ENCODE measurements at regions not wholly inside any gene's neighbourhood (a gene's known extent, or its start where the extent isn't known, plus 50 kb on each side); places are given as distances from the start of the nearest gene placed in this dataset.

- H4K20me1 ChIP-seq (ENCODE audit: insufficient read depth, low read length): no peaks in the 10 kb centered on the region
- H3K4me3 ChIP-seq (ENCODE audit: insufficient read depth, low read length): no peak overlapping the region
- H3K9me3 ChIP-seq (ENCODE audit: low read depth, low read length): no peaks in the 10 kb centered on the region
- TF ChIP-seq CTCF (IDR thresholded peaks at IDR 0.05; ENCODE audit: extremely low read depth, low read depth, low read length): no peak
- no peak for DNase-seq (ENCODE audit: insufficient read length, low spot score, missing footprints)
- no peaks in the 10 kb centered on the region for H3K27me3 ChIP-seq (ENCODE audit: insufficient read depth, low read length)
- no peaks in the 10 kb centered on the region for H3K79me2 ChIP-seq (ENCODE audit: insufficient read depth, low read length)
- H3K4me1 ChIP-seq (ENCODE audit: insufficient read depth, low read length): no peaks in the 10 kb centered on the region
- H2AFZ ChIP-seq (ENCODE audit: low read length): no peak overlapping the region
- no peaks in the 10 kb centered on the region for H3K36me3 ChIP-seq (ENCODE audit: insufficient read depth, low read length)
- H3K4me2 ChIP-seq (ENCODE audit: insufficient read depth, low read length): no peak overlapping the region
- H3K27ac ChIP-seq (ENCODE audit: low read depth, low read length): no peak overlapping the region
Observed at GRCh38 chrX:9117851-9118250, 83.9 kb upstream of the FAM9B start.

GRCh38 chrX:9122519-9123245, 88.8 kb upstream of the FAM9B start:
- H3K9me3 ChIP-seq (ENCODE audit: low read depth, low read length): peaks cover 3% of the 10 kb centered on the region
- H3K27ac ChIP-seq (ENCODE audit: low read depth, low read length): no peak overlapping the region
- H3K27me3 ChIP-seq (ENCODE audit: insufficient read depth, low read length): no peaks in the 10 kb centered on the region
- H4K20me1 ChIP-seq (ENCODE audit: insufficient read depth, low read length): no peaks in the 10 kb centered on the region
- H3K4me1 ChIP-seq (ENCODE audit: insufficient read depth, low read length): no peaks in the 10 kb centered on the region
- no peak overlapping the region for H3K4me3 ChIP-seq (ENCODE audit: insufficient read depth, low read length)
- H3K4me2 ChIP-seq (ENCODE audit: insufficient read depth, low read length): no peak overlapping the region
- no peak for DNase-seq (ENCODE audit: insufficient read length, low spot score, missing footprints)
- no peak overlapping the region for H2AFZ ChIP-seq (ENCODE audit: low read length)
- H3K79me2 ChIP-seq (ENCODE audit: insufficient read depth, low read length): no peaks in the 10 kb centered on the region
- H3K36me3 ChIP-seq (ENCODE audit: insufficient read depth, low read length): no peaks in the 10 kb centered on the region
- TF ChIP-seq CTCF (IDR thresholded peaks at IDR 0.05; ENCODE audit: extremely low read depth, low read depth, low read length): no peak

- no peak for DNase-seq (ENCODE audit: insufficient read length, low spot score, missing footprints)
- no peaks in the 10 kb centered on the region for H4K20me1 ChIP-seq (ENCODE audit: insufficient read depth, low read length)
- H3K79me2 ChIP-seq (ENCODE audit: insufficient read depth, low read length): no peaks in the 10 kb centered on the region
- H3K27ac ChIP-seq (ENCODE audit: low read depth, low read length): no peak overlapping the region
- H2AFZ ChIP-seq (ENCODE audit: low read length): no peak overlapping the region
- H3K4me3 ChIP-seq (ENCODE audit: insufficient read depth, low read length): no peak overlapping the region
- no peak overlapping the region for H3K4me2 ChIP-seq (ENCODE audit: insufficient read depth, low read length)
- no peak for TF ChIP-seq CTCF (IDR thresholded peaks at IDR 0.05; ENCODE audit: extremely low read depth, low read depth, low read length)
- H3K4me1 ChIP-seq (ENCODE audit: insufficient read depth, low read length): no peaks in the 10 kb centered on the region
- peaks cover 3% of the 10 kb centered on the region for H3K9me3 ChIP-seq (ENCODE audit: low read depth, low read length)
- H3K27me3 ChIP-seq (ENCODE audit: insufficient read depth, low read length): no peaks in the 10 kb centered on the region
- H3K36me3 ChIP-seq (ENCODE audit: insufficient read depth, low read length): no peaks in the 10 kb centered on the region
Observed at GRCh38 chrX:9127986-9128385, 94.1 kb upstream of the FAM9B start.

GRCh38 chrX:9130031-9130430, 96.1 kb upstream of the FAM9B start:
- no peaks in the 10 kb centered on the region for H3K36me3 ChIP-seq (ENCODE audit: insufficient read depth, low read length)

More at GRCh38 chrX:9130031-9130430, 96.1 kb upstream of the FAM9B start:
- H3K4me3 ChIP-seq (ENCODE audit: insufficient read depth, low read length): no peak overlapping the region
- H3K27ac ChIP-seq (ENCODE audit: low read depth, low read length): no peak overlapping the region
- H2AFZ ChIP-seq (ENCODE audit: low read length): no peak overlapping the region
- H3K4me1 ChIP-seq (ENCODE audit: insufficient read depth, low read length): no peaks in the 10 kb centered on the region
- H4K20me1 ChIP-seq (ENCODE audit: insufficient read depth, low read length): no peaks in the 10 kb centered on the region
- DNase-seq (ENCODE audit: insufficient read length, low spot score, missing footprints): no peak
- no peaks in the 10 kb centered on the region for H3K27me3 ChIP-seq (ENCODE audit: insufficient read depth, low read length)
- no peak overlapping the region for H3K4me2 ChIP-seq (ENCODE audit: insufficient read depth, low read length)
- H3K9me3 ChIP-seq (ENCODE audit: low read depth, low read length): no peaks in the 10 kb centered on the region
- no peak for TF ChIP-seq CTCF (IDR thresholded peaks at IDR 0.05; ENCODE audit: extremely low read depth, low read depth, low read length)
- no peaks in the 10 kb centered on the region for H3K79me2 ChIP-seq (ENCODE audit: insufficient read depth, low read length)
